ENCODE measurements at regions not wholly inside any gene's neighbourhood (a gene's known extent, or its start where the extent isn't known, plus 50 kb on each side); places are given as distances from the start of the nearest gene placed in this dataset.

DNA sequence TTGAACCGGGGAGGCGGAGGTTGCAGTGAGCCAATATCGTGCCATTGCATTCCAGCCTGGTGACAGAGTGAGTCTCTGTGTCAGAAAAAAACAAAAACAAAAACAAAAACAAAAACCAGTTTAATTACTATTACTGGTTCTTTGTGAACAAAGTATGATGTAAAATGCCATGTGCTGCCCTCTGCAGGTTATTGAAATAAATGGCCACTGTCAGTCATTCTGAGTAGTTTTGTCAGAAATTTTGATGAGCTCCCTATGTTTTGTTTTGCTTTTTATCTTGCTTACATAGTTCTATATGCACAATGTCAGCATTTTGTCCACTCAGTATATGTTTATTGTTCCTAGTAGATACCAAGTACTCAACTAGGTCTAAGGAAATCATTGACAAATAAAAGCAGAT is 423.6 kb upstream of the CHST9 start:
- H3K9ac ChIP-seq (ENCODE audit: control insufficient read depth, insufficient read depth, low read length), result no peak overlapping the region
- BruUV-seq (replicated peaks), result no TSS peak
- ChIA-PET CTCF (interaction anchor here (0.6 to 3.2 kb wide), 13 partner anchors 8 to 897 kb away, joined by 3 to 12 read pairs (median 4); no protein-coding TSS in a partner anchor), POLR2A (no interaction called here), SMC1A (ENCODE audit: uncharacterized antibody, unreplicated experiment) (interaction anchor here (1.2 kb wide), 1 partner anchor 603 kb away, joined by 6 read pairs; no protein-coding TSS in a partner anchor), RAD21 (ENCODE audit: unreplicated experiment) (no interaction called here)
- WGBS (ENCODE audit: insufficient coverage, insufficient replicate concordance, low lambda C conversion rate, missing lambda C conversion rate), result 39% methylated on average over 3 of the region's 3 CpGs
- H2AFZ ChIP-seq (ENCODE audit: control insufficient read depth, low read depth, low read length), result no peak overlapping the region
- no peaks in the 10 kb centered on the region for H4K20me1 ChIP-seq (ENCODE audit: control insufficient read depth, insufficient read depth)
- H3K27me3 ChIP-seq (replicated peaks in 1 of 2; ENCODE audit: control insufficient read depth in 2 of 2, insufficient read depth in 2 of 2, low read length in 1 of 2), result no peaks in the 10 kb centered on the region
- H3K9me3 ChIP-seq (replicated peaks; ENCODE audit: control insufficient read depth, insufficient read depth, low read length), result no peaks in the 10 kb centered on the region
- H3K4me2 ChIP-seq (ENCODE audit: control insufficient read depth, insufficient read depth), result no peak overlapping the region
- ATAC-seq (no peak), DNase-seq (ENCODE audit: low read depth, low spot score) (no peak), FAIRE-seq (peak; percentile 7)
- no peaks in the 10 kb centered on the region for H3K79me2 ChIP-seq (ENCODE audit: control insufficient read depth, insufficient read depth, low read length)
- H3K36me3 ChIP-seq (ENCODE audit: control insufficient read depth in 2 of 2, insufficient read depth in 2 of 2, low read length in 1 of 2), result no peaks in the 10 kb centered on the region
- in situ Hi-C loops (cut with MboI), result loop anchor here (10.0 kb wide), 3 partner anchors 244 to 804 kb away; no protein-coding TSS in a partner anchor
- no peaks in the 10 kb centered on the region for H3K4me1 ChIP-seq (ENCODE audit: control insufficient read depth, insufficient read depth, low read length)
- no peak overlapping the region for H3K4me3 ChIP-seq
- no peak overlapping the region for H3K27ac ChIP-seq (ENCODE audit: control insufficient read depth, insufficient read depth)
- intact Hi-C loops (cut with micrococcal nuclease; ENCODE audit: unreplicated experiment), result loop anchor here (5.0 kb wide), 1 partner anchor 796 kb away; no protein-coding TSS in a partner anchor
- TF ChIP-seq KLF5 (IDR thresholded peaks at IDR 0.05; ENCODE audit: partially characterized antibody), result no peak
- TF ChIP-seq RAD21 (IDR thresholded peaks at IDR 0.05; ENCODE audit: insufficient read depth, low read depth, low read length), result peak; percentile 13; the same call in 1 of the 2 replicates
- TF ChIP-seq, protein P1, sequence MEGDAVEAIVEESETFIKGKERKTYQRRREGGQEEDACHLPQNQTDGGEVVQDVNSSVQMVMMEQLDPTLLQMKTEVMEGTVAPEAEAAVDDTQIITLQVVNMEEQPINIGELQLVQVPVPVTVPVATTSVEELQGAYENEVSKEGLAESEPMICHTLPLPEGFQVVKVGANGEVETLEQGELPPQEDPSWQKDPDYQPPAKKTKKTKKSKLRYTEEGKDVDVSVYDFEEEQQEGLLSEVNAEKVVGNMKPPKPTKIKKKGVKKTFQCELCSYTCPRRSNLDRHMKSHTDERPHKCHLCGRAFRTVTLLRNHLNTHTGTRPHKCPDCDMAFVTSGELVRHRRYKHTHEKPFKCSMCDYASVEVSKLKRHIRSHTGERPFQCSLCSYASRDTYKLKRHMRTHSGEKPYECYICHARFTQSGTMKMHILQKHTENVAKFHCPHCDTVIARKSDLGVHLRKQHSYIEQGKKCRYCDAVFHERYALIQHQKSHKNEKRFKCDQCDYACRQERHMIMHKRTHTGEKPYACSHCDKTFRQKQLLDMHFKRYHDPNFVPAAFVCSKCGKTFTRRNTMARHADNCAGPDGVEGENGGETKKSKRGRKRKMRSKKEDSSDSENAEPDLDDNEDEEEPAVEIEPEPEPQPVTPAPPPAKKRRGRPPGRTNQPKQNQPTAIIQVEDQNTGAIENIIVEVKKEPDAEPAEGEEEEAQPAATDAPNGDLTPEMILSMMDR (IDR thresholded peaks at IDR 0.05 in 2 of 3, conservative IDR thresholded peaks at IDR 0.05 in 1 of 3; ENCODE audit: control insufficient read depth in 2 of 3, extremely low read depth in 1 of 3, insufficient read depth in 1 of 3, low read depth in 3 of 3, low read length in 3 of 3), result peak in 2 of 3 experiments; percentile 32 to 40; a peak in 4 of 6 replicates
- TF ChIP-seq SP1 (IDR thresholded peaks at IDR 0.05; ENCODE audit: low read depth, low read length), result no peak
- TF ChIP-seq, protein P2, sequence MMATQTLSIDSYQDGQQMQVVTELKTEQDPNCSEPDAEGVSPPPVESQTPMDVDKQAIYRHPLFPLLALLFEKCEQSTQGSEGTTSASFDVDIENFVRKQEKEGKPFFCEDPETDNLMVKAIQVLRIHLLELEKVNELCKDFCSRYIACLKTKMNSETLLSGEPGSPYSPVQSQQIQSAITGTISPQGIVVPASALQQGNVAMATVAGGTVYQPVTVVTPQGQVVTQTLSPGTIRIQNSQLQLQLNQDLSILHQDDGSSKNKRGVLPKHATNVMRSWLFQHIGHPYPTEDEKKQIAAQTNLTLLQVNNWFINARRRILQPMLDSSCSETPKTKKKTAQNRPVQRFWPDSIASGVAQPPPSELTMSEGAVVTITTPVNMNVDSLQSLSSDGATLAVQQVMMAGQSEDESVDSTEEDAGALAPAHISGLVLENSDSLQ (IDR thresholded peaks at IDR 0.05), result peak; percentile 78
- no peak for TF ChIP-seq SUPT20H (IDR thresholded peaks at IDR 0.05; ENCODE audit: borderline replicate concordance, control insufficient read depth, low read depth, low read length)
- TF ChIP-seq MEF2A (IDR thresholded peaks at IDR 0.05; ENCODE audit: insufficient read depth, low read depth, low read length), result no peak
- TF ChIP-seq SMC3 (IDR thresholded peaks at IDR 0.05; ENCODE audit: borderline replicate concordance, low read length), result peak; percentile 18; the same call in 1 of the 2 replicates
- TF ChIP-seq USF1 (IDR thresholded peaks at IDR 0.05; ENCODE audit: borderline replicate concordance, extremely low read length, insufficient read depth, low read depth, low read length), result no peak
- TF ChIP-seq PBX3 (IDR thresholded peaks at IDR 0.05; ENCODE audit: insufficient replicate concordance, low read depth, low read length), result peak; percentile 29

Measured in GM12878 (cell line).